BLaER1 (cell line): ENCODE measurements at regions not wholly inside any gene's neighbourhood (a gene's known extent, or its start where the extent isn't known, plus 50 kb on each side); places are given as distances from the start of the nearest gene placed in this dataset.

ENCODE experiments used
- H3K27ac ChIP-seq: shearing (Covaris generic); formaldehyde crosslinking; 2 replicates; pipeline ENCODE4 v1.8.1; 2022
- H3K27me3 ChIP-seq: shearing (Covaris generic); formaldehyde crosslinking; 2 replicates; pipeline ENCODE4 v1.8.1; 2022
- H3K36me3 ChIP-seq: shearing (Covaris generic); formaldehyde crosslinking; 2 replicates; pipeline ENCODE4 v1.8.1; 2022
- H3K4me1 ChIP-seq: shearing (Covaris generic); formaldehyde crosslinking; 2 replicates; pipeline ENCODE4 v1.8.1; 2022
- H3K4me2 ChIP-seq: shearing (Covaris generic); formaldehyde crosslinking; 2 replicates; pipeline ENCODE4 v1.8.1; 2022
- H3K4me3 ChIP-seq: shearing (Covaris generic); formaldehyde crosslinking; 2 replicates; pipeline ENCODE4 v1.8.1; 2022
- H3K9ac ChIP-seq: shearing (Covaris generic); formaldehyde crosslinking; 2 replicates; pipeline ENCODE4 v1.8.1; 2022
- H3K9me3 ChIP-seq: shearing (Covaris generic); formaldehyde crosslinking; 2 replicates; pipeline ENCODE4 v1.8.1; 2022
- H4K20me1 ChIP-seq: shearing (Covaris generic); formaldehyde crosslinking; 2 replicates; pipeline ENCODE4 v1.8.1; 2022
- Cebpa-rat ChIP-seq: shearing (Covaris generic); IDR thresholded peaks from 2 replicates; pipeline ENCODE4 v1.8.1; 2022

DNA sequence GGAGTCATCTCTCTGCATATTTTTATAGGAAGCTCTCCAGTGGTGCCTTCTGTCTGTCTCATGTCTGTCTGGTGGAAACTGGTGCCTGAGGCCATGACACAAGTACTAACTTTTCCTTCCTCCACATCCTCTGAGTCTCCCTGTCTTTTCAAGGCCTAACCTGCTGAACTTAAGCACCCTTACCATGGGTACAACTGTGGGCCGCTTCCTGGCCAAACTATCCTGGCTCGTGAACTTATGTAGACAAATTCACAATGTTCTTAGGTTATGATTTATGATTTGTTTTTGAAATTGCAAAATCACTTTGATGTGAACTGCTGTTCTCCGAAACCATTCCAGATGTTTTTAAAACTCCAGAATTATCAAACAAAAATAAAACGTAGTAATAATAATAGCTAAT lies 804.5 kb upstream of the POU3F3 start:
- Histone ChIP-seq H3K4me1 (no peaks in the 10 kb centered on the region), H3K9me3 (no peaks in the 10 kb centered on the region), H3K9ac (no peak overlapping the region), H3K4me2 (no peak overlapping the region), H4K20me1 (no peaks in the 10 kb centered on the region), H3K27ac (no peak overlapping the region), H3K27me3 (no peaks in the 10 kb centered on the region), H3K4me3 (no peak overlapping the region), H3K36me3 (no peaks in the 10 kb centered on the region)
- TF ChIP-seq Cebpa-rat, result no peak

DNA sequence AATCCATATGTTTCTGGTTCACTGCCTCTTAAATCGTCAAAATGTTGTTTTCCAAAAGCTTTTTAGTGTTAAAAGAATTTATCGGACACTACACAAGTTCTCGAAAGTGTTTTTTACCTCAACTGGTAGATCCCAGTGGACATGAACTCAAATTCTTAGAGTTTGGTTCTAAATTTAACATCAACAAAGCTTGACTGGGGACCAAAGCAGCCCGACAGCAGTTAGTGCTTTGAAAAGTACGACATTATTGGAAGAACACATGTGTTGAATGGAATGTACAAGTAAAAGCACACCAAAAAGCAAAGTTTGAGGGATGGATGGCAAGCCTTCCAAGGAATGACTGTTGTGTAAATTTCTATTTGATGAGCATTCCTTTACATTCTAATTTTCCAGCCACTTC lies 803.9 kb upstream of the POU3F3 start:
- no peaks in the 10 kb centered on the region for H3K27me3 ChIP-seq
- no peak overlapping the region for H3K4me2 ChIP-seq
- H3K4me3 ChIP-seq, result no peak overlapping the region
- no peak for TF ChIP-seq Cebpa-rat
- H3K27ac ChIP-seq, result no peak overlapping the region
- H3K9ac ChIP-seq, result no peak overlapping the region
- no peaks in the 10 kb centered on the region for H3K9me3 ChIP-seq
- no peaks in the 10 kb centered on the region for H4K20me1 ChIP-seq
- no peaks in the 10 kb centered on the region for H3K36me3 ChIP-seq
- no peaks in the 10 kb centered on the region for H3K4me1 ChIP-seq

DNA sequence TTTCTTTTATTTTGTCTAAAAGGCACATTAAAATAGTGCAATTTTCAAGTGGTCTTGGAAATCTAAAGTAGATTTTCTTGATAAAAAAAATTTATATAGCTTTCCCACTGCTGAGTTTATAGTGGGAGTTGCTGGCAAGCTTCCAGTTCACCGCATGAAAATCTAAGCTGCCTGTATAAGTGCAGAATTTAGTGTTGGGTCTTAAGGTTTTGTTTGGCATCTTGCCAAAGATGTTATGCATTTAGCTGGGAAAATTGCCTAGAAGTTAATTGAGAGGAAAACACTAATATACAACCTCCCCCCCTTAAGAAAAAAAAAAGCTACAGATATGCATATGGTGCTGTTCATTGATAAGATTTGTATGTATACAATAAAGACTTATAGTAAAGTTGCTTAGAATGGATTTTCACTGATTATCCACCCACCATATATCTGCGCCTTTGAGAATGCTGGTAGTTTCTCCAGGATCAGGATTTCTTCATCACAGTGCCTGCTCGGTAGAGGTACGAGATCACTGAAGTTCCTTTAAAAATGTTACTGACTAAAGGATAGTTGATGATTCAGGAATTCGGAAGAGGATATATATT lies 803.2 kb upstream of the POU3F3 start:
- no peaks in the 10 kb centered on the region for H3K27me3 ChIP-seq

DNA sequence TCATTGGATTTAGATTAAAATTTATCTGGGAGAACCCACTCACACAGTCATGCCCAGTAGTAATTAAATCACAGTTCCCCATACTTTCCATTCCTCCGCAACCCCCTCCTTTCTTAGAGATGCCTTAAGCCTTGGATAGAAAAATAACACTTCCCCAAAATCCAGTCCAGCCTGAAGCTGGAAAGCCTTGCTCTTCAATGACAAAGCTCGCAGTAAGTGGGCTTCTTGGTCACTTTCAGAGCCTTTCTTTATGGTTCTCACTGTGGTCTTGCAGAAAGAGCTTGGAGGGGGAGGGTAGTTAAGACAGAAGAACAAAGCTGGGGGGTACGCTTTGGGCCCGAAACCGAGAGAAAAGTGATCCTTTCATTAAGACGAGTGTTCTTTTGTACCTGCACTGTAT lies 802.1 kb upstream of the POU3F3 start:
- no peak for TF ChIP-seq Cebpa-rat
- H3K9ac ChIP-seq, result no peak overlapping the region
- no peaks in the 10 kb centered on the region for H3K27me3 ChIP-seq
- H3K9me3 ChIP-seq, result no peaks in the 10 kb centered on the region
- H3K4me2 ChIP-seq, result no peak overlapping the region
- no peaks in the 10 kb centered on the region for H3K36me3 ChIP-seq
- H4K20me1 ChIP-seq, result no peaks in the 10 kb centered on the region
- H3K4me3 ChIP-seq, result no peak overlapping the region
- H3K4me1 ChIP-seq, result no peaks in the 10 kb centered on the region
- no peak overlapping the region for H3K27ac ChIP-seq

More for the DNA sequence above, 803.2 kb upstream of the POU3F3 start:
- no peaks in the 10 kb centered on the region for H3K9me3 ChIP-seq
- H4K20me1 ChIP-seq, result no peaks in the 10 kb centered on the region
- no peak for TF ChIP-seq Cebpa-rat
- no peak overlapping the region for H3K27ac ChIP-seq
- H3K36me3 ChIP-seq, result no peaks in the 10 kb centered on the region
- H3K4me3 ChIP-seq, result no peak overlapping the region
- H3K4me1 ChIP-seq, result no peaks in the 10 kb centered on the region
- no peak overlapping the region for H3K9ac ChIP-seq
- no peak overlapping the region for H3K4me2 ChIP-seq

DNA sequence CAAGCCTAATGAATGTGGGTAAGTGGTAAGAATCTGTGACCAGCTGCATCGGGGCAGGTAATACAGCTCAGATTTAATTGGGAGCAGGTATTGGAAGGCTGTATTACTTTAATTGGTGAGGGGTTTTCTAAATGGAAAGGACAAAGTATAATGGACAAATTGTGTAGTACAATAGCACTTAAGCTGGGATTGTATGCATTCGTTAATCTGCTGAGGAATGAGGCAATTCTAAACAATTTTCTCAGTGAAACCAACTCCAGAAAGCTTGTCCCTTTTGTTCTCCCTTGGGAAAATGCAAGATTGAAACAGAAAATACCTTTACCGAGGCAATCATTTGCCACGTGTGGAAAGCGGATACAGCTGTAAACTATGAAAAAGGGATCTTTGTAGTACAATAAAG lies 801.6 kb upstream of the POU3F3 start:
- Histone ChIP-seq H3K4me1 (no peaks in the 10 kb centered on the region), H3K9ac (no peak overlapping the region), H3K4me3 (no peak overlapping the region), H3K27me3 (no peaks in the 10 kb centered on the region), H3K27ac (no peak overlapping the region), H3K4me2 (no peak overlapping the region), H3K36me3 (no peaks in the 10 kb centered on the region), H4K20me1 (no peaks in the 10 kb centered on the region), H3K9me3 (no peaks in the 10 kb centered on the region)
- no peak for TF ChIP-seq Cebpa-rat

DNA sequence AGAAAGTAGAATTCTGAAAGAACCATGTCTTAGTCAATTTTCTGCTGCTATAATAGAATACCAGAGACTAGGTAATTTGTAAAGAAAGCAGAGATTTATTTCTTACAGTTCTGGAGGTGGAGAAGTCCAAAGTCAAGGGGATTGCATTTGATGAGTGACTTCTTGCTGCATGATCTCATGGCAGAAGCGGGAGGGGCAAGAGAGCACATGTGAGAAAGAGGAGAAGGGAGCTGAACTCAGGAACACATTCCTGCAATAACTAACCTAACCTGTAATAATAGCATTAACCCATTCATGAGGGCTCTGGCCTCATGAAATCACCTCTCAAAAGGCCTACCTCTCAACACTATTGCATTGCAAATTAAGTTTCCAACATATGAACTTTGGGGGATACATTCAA lies 797.5 kb upstream of the POU3F3 start:
- Histone ChIP-seq H3K9ac (no peak overlapping the region), H3K27ac (no peak overlapping the region), H3K36me3 (no peaks in the 10 kb centered on the region), H3K9me3 (no peaks in the 10 kb centered on the region), H3K27me3 (no peaks in the 10 kb centered on the region), H3K4me1 (no peaks in the 10 kb centered on the region), H4K20me1 (no peaks in the 10 kb centered on the region), H3K4me3 (no peak overlapping the region), H3K4me2 (no peak overlapping the region)
- TF ChIP-seq Cebpa-rat, result no peak

DNA sequence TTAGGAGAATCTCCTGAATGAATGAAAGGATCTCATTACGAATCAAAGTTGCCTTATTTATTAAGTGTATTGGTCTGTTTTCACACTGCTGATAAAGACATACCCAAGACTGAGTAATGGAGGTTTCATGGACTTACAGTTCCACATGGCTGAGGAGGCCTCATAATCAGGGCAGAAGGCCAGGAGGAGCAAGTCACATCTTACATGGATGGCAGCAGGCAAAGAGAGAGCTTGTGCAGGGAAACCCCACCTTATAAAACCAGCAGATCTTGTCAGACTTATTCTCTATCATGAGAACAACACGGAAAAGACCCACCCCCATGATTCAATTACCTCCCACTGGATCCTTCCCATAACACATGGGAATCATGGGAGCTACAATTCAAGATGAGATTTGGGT lies 785.2 kb upstream of the POU3F3 start:
- H3K9me3 ChIP-seq, result peaks cover 8% of the 10 kb centered on the region
- no peak overlapping the region for H3K27ac ChIP-seq
- no peaks in the 10 kb centered on the region for H3K27me3 ChIP-seq
- H3K36me3 ChIP-seq, result no peaks in the 10 kb centered on the region
- no peaks in the 10 kb centered on the region for H4K20me1 ChIP-seq
- TF ChIP-seq Cebpa-rat, result no peak
- H3K4me1 ChIP-seq, result no peaks in the 10 kb centered on the region
- H3K4me2 ChIP-seq, result no peak overlapping the region
- no peak overlapping the region for H3K9ac ChIP-seq
- no peak overlapping the region for H3K4me3 ChIP-seq

DNA sequence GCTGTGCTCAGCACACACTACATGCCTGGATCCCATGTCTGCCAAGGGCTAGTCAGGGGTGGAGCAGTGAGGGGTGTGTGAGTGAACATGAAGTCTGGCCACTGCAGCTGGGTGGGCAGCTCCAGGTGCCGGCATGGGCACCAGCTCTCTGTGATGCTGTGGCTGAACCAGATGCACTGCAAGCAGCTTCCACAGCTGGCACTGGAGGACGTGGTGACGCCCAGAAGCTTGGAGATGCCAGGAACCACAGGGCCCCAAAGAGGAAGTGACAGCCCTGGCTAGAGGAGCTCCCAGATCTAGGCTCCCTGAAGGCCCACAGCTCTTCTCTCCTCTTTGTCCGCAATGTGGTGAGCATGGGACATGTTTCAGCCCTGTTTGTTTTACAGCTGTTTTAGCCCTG lies 776.3 kb upstream of the POU3F3 start:
- Histone ChIP-seq H4K20me1 (no peaks in the 10 kb centered on the region), H3K27me3 (no peaks in the 10 kb centered on the region), H3K4me1 (peaks cover 27% of the 10 kb centered on the region), H3K4me2 (peak overlapping the region; percentile 49), H3K9me3 (peaks cover 29% of the 10 kb centered on the region), H3K36me3 (no peaks in the 10 kb centered on the region), H3K4me3 (no peak overlapping the region), H3K27ac (peak overlapping the region; percentile 65; the same call in 1 of the 2 replicates), H3K9ac (no peak overlapping the region)
- no peak for TF ChIP-seq Cebpa-rat

DNA sequence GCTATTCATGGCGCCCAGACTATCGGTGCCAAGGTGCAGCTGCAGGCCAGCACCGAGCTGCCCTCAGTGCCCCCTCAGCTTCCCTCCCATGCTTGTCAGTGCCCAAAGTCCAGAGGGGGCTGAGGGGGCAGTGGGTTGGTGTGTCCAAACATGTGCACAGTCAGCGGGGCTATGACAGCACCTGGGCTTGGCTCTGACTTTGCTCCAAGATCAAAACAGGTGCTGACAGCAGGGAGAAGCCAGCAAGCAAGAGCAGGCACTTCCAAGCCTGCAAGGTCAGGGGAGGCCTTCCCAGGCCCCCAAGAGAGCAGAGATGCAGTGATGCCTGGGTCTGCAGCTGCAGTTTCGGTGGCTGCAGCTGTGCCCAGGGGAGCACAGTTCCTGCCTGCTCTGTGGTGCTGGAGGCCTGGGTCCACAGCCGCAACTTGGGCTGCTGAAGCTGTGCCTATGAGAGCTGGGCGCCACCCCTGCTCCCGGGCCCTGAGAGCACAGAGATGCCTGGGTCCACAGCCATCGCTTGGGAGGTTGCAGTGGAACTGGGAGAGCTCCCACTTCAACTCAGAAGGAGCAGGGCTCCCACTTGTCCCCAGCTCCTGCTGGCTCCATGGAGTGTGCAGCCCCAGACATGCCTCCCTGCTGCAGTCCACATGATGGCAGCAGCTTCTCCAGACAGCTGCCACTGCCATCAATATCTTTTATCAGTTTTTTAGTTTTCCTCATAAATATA lies 775.3 kb upstream of the POU3F3 start:
- Histone ChIP-seq H3K27me3 (no peaks in the 10 kb centered on the region), H3K36me3 (no peaks in the 10 kb centered on the region), H3K4me1 (peaks cover 27% of the 10 kb centered on the region), H3K4me2 (peak overlapping the region; percentile 49), H3K27ac (peak overlapping the region; percentile 65), H4K20me1 (no peaks in the 10 kb centered on the region), H3K9me3 (peaks cover 31% of the 10 kb centered on the region), H3K9ac (no peak overlapping the region), H3K4me3 (no peak overlapping the region)
- no peak for TF ChIP-seq Cebpa-rat

DNA sequence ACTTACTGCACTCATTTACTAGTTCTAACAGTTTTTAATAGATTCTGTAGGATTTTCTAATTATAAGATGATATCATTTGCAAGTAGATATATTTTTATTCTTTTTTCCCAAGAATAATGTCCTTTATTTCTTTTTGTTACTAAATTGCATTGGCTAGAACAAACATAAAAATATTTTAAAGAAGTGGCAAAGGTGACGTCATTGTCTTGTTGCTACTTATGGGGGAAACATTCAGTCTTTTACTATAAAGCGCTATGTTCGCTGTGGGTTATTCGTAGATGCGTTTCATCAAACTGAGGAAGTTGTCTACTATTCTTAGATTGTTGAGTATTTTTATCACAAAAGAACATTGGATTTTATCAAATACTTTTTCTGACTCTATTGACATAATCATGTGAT lies 765.2 kb upstream of the POU3F3 start:
- no peaks in the 10 kb centered on the region for H3K9me3 ChIP-seq
- H3K27ac ChIP-seq, result no peak overlapping the region
- no peaks in the 10 kb centered on the region for H3K36me3 ChIP-seq
- TF ChIP-seq Cebpa-rat, result no peak
- no peak overlapping the region for H3K9ac ChIP-seq
- H3K4me2 ChIP-seq, result no peak overlapping the region
- no peak overlapping the region for H3K4me3 ChIP-seq
- no peaks in the 10 kb centered on the region for H4K20me1 ChIP-seq
- H3K4me1 ChIP-seq, result no peaks in the 10 kb centered on the region
- no peaks in the 10 kb centered on the region for H3K27me3 ChIP-seq
